T-helper 2 cell (primary cell): ENCODE measurements at regions not wholly inside any gene's neighbourhood (a gene's known extent, or its start where the extent isn't known, plus 50 kb on each side); places are given as distances from the start of the nearest gene placed in this dataset.
"Not testable (repeated sequence)": the region's sequence is repeated elsewhere in the genome, so short reads cannot be mapped to it uniquely, and the experiment has no call there.

Source experiments
- DNase-seq, 5 experiments: peaks; one replicate each; pipeline versions ENCODE4 v3.0.0 to v3.0.0-alpha.2; 2012 to 2022

DNA sequence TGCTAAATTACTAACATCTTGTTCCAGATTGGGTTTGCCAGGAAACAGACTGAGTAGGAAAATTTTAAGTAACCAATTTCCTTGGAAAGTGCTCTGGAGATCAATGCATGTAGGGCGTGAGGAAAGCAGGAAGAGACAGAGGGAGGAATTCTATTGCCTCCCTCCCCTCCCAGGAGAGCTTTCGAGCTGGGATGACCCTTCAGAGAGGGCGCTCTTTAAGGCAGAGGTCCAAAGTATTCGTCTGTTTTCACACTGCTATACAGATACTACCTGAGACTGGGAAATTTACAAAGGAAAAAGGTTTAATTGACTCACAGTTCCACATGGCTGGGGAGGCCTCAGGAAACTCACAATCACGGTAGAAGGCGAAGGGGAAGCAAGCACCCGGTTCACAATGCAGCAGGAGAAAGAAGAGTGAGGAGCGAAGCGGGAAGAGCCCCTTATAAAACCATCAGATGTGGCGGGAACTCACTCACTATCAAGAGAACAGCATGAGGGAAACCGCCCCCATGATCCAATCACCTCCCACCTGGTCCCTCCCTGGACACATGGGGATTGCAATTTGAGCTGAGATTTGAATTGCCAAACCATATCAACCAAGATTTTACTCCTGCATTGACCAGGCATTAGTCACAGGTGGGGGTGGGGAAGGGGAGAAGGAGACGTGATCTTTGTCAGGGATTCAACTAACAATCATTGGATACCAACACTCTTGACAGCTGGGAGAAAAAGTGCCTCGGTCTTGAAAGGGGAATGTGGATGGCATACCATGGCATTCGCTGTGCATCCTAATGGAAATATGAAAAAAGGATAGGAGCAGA is 63.8 kb downstream of the SLITRK2 start:
- no peak for DNase-seq

DNA sequence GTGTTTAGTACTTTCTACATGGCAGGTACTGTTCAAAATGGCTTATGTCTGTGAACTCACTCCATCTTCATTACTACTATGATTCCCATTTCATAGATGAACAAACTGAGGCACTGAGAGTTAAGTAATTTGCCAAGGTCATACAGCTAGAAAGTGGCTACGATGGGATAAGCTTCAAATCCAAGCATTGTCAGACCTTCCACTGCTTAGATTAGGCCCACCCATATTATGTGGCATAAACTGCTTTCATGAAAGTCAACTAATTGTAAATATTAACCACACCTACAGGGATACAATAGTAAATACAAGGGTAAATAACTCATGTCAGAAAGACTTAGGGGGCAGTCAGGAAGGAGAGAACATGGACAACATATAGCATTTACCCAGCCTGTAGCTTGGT is 68.8 kb downstream of the SLITRK2 start:
- DNase-seq, result no peak

DNA sequence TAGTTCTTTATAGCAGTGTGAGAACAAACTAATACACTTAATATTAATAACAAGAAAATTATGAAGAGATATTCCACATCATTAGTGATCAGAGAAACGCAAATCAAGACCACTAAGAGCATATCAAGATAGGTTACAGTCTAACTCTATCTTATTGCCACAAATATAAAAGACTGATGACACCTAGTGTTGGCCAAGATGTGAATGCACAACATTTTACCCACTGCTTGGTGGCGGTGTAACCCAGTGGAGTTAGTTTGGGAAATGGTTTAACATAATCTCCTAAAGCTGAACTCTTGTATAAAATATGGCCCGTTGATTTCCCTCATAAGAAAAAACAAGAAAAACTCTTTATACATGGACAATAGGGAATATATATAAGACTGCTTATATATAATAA is 92.4 kb downstream of the SLITRK2 start:
- no peak for DNase-seq

DNA sequence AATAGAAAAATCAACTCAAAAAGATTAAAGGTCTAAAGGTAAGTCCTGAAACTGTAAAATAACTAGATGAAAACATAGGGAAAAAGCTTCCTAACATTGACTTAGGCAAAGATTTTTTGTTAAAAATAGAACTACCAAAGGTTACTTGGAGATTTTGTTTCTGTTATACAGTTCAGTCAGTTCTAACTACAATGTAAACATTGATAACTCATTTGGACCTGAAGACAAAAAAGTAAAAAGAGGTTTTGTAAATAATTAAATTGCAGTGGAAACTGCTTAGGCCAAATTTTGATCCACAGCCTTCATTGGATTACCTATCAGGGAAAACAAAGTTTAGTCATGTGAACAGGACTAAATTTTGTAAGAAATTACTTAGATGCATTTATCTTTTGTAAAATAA is 101.8 kb downstream of the SLITRK2 start:
- no peak for DNase-seq

DNA sequence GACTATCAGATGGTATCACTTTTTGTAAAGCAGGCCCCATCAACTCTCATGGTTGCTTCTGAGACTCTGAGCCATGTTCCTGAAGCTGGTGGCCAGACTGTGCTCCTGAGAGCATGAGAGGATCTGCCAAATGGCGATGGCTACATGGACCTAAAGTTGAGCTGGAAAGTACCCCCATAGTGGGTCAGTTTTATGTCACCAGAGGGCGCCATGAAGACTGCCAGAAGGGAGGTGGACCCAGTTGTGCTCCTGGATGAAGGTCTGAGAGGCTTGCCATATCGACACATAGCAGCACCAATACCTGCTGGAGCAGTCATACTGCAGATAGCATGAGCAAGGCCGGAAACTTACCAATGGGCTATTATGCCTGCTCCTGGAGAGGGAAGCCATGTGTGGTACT is 105.7 kb downstream of the SLITRK2 start:
- peak in 1 of 5 experiments; percentile 2 for DNase-seq

DNA sequence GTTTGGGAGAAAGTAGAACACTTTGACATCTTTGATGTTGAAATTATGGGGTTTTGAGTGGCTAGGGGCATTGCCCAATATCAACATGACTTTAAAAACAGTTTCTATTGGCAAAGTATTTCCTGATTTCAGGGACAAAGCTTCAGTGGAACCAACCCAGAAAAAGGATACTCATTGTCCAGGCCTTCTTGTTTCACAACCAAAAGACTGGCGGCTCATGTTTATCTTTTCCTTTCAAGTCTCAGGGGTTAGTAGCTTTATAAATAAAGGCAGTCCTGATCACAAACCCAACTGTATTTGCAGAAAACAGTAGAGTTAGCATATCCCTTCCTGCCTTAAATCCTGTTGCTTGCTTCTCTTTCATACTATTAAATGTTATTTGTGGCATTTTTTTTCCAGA is 119.1 kb downstream of the SLITRK2 start:
- DNase-seq, result no peak

DNA sequence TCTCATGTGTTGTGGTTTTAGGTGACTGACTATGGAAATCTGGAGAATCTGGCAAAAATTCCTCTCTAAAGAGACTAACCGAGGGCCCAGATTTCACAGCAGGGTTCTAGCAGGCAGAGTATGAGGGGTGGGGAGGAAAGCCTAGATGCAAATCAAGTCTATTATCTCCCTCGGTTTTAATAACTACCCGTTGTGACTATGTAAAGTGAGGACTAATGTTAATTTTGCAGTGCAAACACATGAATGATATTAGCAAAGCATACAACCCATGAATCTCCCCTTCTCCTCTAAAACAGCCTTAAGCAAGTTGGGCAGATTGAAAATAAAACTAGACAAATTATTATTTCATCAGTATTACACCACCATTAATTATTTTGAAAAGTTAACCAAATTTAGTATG is 131.4 kb downstream of the SLITRK2 start:
- DNase-seq, result no peak

DNA sequence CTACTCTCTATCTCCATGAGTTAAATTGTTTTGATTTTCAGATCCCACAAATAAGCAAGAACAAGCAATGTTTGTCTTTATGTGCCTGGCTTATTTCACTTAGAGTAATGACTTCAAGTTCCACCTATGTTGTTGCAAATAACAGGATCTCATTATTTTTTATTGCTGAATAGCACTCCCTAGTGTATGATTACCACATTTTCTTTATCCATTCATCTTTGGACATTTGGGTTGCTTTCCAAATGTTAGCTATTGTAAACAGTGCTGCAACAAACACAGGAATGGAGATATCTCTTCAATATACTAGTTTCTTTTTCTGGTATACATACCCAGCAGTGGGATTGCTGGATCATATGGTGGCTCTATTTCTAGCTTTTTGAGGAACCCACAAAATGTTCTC is 136.0 kb downstream of the SLITRK2 start:
- no peak for DNase-seq

DNA sequence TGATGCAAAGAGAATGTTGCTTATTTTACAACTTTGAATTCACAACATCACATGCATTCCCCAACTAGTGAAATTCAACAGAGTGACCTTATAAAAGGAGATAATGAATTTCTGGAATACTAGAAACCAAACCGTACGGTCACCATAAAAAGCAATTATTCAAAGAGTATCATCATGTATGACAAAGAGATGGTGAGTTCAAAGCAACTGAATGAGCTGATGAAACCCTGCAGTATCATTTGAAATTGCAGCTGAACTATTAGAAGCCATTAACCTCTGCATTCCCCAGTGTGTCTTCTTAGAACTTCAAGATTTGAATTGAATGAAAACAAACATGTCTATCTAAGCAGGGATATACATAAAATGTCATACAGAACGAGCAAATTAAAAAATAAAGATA is 172.4 kb downstream of the SLITRK2 start:
- no peak for DNase-seq

DNA sequence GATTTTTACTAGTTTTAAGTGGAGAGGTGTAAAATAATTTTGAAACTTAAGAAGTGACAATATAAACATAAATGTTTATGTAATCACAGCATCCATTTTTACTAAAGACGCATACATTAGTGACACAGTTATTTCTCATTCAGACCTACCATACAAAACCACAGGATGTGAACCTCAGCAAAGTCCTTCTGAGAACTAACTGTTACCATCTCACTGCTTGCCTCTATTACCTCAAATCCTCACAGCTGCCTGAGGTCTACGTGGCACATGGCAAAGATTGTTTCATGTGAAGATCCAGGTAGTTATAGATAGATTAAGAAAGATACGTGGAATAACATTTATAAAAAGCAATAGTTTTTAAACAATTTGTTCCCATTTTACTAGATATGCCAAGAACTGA is 189.0 kb downstream of the SLITRK2 start:
- peak in 1 of 5 experiments; percentile 59 for DNase-seq

DNA sequence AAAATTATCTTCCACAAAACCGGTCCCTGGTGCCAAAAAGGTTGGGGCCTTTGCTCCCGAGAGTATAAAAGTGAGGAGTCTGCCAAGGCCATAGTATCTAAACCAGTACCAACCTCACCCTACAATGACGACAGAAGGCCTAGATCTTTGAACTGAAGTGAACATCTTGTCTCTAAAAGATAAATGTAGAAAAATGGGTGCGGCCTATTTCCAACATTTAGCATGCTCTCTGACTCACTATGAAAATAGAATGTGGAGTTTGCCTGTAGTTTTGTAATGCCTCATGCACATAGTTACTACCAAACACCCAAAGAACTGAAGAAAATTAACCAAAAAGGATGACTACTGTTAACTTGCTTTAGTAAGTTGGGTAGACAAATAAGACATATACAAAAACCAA is 218.4 kb downstream of the SLITRK2 start:
- no peak for DNase-seq

DNA sequence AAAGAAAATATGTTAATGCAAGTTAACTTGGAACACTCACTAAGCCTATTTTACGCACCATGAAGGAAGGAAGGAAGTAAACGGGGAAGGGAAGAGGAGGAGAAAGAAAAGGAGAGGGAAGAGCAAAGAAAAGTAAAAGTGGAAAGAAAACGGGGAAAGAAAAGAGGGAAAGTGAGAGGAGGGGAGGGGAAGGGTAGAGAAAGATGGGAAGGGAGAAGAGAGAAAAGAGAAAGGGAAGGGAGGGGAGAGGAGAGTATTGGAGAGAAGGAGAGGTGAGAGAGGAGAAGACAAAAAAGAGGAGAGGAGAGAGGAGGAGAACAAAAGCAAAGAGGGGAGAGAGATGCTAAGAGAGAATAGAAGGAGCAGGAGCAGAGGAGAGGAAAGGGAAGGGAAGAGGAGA is 224.1 kb downstream of the SLITRK2 start:
- no peak for DNase-seq

DNA sequence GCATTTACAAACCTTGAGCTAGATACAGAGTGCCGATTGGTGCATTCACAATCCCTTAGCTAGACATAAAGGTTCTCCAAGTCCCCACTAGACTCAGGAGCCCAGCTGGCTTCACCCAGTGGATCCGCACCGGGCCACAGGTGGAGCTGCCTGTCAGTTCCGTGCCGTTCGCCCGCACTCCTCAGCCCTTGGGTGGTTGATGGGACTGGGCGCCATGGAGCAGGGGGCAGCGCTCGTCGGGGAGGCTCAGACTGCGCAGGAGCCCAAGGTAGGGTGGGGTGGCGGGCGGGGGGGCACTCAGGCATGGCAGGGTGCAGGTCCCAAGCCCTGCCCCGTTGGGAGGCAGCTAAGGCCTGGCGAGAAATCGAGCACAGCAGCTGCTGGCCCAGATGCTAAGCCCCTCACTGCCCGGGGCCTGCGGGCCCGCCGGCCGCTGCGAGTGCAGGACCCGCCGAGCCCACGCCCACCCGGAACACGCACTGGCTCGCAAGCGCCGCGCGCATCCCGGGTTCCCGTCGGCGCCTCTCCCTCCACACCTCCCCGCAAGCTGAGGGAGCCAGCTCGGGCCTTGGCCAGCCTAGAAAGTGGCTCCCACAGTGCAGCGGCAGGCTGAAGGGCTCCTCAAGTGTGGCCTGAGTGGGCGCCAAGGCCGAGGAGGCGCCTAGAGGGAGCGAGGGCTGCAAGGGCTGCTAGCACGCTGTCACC is 228.5 kb downstream of the SLITRK2 start:
- DNase-seq, result not testable (repeated sequence)

DNA sequence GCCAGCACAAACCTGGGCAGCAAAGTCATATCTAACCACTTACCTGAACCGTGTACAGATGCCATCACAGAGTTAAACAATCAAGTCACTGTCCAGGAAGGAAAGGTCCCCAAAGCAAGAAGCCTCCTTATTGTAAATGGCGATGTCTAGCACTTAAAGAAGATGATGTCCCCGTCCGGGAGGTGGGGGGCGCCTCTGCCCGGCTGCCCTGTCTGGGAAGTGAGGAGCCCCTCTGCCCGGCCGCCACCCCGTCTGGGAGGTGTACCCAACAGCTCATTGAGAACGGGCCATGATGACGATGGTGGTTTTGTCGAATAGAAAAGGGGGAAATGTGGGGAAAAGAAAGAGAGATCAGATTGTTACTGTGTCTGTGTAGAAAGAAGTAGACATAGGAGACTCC is 231.9 kb downstream of the SLITRK2 start:
- DNase-seq, result not testable (repeated sequence)

DNA sequence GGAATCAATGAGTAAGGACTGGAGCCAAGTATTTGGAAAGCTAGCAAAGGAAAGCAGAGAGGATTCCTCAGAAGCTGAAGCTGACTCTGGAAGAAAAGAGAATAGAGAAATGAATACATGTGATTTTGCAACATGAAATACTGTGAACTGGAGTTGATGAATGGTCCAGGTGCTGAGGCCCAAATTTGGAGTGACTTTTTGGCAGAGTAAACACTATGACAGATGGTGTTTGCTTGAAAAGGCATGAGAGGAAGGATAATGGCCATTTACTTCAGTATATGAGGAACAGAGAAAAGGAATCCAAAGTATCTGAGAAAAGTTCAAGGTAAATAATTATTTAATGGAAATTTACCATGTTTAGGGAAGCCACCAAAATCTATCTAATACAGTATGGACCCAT is 236.7 kb downstream of the SLITRK2 start:
- DNase-seq, result no peak

DNA sequence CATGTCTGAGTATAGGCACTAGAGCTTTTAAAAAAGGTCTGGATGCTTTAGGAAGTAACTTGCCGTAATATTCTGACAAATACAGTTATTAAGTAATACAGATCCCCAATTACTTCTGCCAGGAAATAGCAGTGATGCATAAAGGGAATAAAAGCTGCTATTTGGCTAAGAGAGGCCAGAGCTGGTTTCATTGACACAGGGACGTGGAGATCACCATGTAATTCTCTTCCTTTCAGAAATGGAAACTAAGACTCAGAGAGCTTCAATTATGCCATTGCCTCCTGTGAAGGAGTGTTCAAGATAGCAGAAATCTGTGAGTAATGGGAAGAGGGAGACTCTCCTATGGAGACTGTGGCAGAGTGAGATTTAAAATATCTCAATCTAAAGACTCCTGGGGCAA is 238.1 kb downstream of the SLITRK2 start:
- no peak for DNase-seq

DNA sequence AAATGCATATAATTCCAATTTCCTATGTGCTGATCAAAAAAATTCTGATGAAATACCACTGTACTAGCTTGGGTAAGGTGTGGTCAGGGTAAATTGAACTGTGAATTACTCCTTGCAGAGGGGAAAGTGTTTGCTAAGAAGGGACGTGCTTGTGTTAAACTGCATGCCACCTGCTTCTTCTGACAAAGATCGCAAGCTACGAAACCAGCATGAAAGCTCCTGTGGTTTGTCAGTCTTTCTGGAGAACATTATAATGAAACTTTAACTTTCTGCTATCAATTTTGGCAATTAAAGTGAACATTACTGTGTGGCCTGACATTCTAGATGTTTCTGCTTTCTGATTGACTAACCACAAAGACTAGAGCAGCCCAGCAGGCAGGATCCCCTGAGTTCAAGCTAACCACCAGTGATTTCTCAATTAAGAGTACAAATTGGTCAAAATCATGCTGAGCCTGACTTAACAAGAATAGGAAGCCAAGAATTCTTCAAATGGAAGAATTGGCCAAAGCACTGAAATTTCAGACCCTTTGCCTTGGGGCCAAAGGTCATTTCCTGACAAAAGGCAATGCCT is 239.0 kb downstream of the SLITRK2 start:
- DNase-seq, result peak in 1 of 5 experiments; percentile 93

DNA sequence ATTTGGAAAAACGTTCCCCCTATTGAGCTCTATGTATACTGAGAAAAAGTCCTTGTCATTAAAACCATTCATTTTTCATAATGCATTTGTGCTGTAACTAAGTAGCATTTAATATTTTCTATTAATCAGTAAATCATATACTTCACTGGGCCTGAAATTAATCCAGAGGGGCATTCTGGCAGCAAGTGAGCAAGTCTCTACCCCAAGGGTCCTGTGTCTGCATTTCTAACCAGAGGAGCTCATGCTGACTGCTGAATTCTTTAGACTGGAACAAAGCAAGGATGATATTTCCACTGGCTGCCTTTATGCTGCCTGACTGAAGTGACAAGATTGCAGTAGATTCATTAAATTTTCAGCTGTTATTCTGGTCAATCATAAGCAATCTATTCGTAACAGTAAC is 246.5 kb downstream of the SLITRK2 start:
- no peak for DNase-seq

DNA sequence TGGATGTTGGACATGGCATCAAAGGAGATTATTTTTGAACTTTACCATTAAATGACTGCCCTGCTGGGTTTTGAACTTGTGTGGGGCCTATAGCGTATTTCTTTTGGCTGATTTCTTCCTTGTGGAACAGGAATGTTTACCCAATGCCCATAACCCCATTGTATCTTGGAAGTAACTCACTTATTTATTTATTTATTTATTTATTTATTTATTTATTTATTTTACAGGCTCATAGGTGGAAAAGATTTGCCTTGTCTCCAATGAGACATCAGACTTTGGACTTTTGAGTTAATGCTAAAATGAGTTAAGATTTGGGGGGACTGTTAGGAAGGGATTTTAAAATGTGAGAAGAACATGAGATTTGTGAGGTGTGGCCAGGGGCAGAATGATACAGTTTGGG is 273.1 kb downstream of the SLITRK2 start:
- no peak for DNase-seq

DNA sequence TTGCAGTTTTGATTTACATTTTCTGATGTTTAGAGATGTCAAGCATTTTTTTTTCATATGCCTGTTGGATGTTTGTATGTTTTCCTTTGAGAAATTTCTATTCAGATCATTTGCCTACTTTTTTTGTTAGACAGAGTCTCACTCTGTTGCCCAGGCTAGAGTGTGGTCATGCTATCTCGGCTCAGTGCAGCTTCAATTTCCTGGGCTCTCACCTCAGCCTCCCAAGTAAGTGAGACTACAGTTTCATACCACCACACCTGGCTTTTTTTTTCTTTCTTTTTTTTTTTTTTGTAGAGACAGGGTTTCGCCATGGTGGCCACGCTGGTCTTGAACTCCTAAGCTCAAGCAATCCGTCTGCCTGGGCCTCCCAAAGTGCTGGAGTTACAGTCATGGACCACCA is 291.7 kb downstream of the SLITRK2 start:
- no peak for DNase-seq

DNA sequence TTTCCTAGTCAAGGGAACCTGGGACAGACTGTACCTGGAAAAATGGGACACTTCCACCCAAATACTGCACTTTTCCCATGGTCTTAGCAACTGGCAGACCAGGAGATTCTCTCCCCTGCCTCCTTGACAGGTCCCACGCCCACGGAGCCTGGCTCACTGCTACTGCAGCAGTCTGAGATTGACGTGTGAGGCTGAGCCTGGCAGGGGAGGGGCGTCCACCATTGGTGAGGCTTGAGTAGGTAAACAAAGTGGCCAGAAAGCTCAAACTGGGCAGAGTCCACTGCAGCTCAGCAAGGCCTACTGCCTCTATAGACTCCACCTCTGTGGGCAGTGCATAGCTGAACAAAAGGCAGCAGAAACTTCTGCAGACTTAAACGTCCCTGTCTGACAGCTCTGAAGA is 301.4 kb downstream of the SLITRK2 start:
- DNase-seq, result not testable (repeated sequence)

DNA sequence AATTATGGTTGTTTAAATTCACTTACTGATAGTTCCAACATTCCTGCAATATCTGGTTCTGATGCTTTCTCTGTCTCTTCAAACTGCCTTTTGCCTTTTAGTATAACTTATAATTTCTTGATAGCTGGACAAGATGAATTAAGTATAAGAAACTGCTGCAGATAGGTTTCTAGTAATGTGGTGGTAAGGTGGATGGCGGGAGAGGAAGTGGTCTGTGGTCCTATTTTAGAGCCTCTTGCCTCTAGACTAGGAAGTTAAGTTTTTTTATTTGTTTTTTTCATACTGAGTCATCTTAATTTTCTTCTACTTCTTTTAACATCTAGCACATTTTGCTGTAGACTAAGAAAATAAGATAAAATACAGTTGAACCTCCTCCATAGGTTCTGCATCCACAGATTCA is 310.0 kb downstream of the SLITRK2 start:
- DNase-seq, result peak in 1 of 5 experiments; percentile 78

DNA sequence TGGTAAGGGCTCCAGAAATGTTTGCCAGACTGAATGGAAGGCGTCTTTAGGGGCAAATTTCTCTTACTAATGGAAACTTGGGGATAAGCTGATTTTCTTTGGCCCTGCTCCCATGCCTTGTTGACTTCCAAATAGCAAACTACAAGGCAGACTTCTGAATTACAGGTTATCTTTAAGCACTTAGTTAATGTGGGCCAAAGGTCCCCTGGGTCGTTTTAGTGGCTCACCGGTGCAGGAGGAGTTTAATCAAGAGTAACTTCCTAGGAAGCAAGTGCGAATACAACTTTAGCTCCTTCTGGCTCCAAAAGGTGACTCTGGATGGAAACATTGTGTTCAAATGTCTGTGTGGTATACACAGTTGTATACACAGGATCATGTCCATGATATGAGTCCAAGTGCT is 323.6 kb downstream of the SLITRK2 start:
- no peak for DNase-seq

DNA sequence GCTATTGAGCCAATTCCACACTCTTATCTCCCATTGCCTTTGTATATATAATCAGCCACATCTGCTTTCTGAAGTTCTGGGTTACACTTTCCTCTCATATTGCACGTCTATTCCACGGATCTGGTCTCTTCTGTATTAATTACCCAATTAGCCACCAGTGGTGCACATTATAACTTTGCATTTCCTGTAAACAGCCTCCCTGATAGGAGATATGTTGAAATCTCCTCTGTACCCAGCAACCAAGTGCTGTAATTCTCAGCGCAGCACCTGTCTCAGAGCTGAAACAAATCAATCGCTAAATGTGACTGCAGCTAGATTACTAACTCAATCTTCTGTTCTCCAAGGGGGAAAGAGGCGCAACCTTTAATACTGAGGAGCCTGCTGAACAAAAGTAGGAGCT is 326.4 kb downstream of the SLITRK2 start:
- DNase-seq, result no peak
